Panc1 (cell line): ENCODE measurements at regions not wholly inside any gene's neighbourhood (a gene's known extent, or its start where the extent isn't known, plus 50 kb on each side); places are given as distances from the start of the nearest gene placed in this dataset.

Experiments used
- ATAC-seq: fragments of 200-7000 bp; cut with Tn5 transposase; 2 replicates; pipeline ENCODE4 v1.9.1; 2020; ENCODE audit warnings: mild to moderate bottlenecking, moderate library complexity
- BruUV-seq: library from RNA; stranded (reverse); fragments of 400-500 nt; replicated peaks from 2 replicates; lab custom pipeline; 2021; lab: Mats Ljungman, UMichigan
- CTCF ChIA-PET: fragments of 300-600 bp; sonication (Branson Sonifier 250); formaldehyde crosslinking; loops from one replicate; lab custom pipeline; 2022; ENCODE audit warnings: antibody characterized with exemption; lab: Charles Lee
- POLR2A ChIA-PET: fragments of 300-600 bp; sonication (Branson Sonifier 250); formaldehyde crosslinking; loops from one replicate; lab custom pipeline; 2022; ENCODE audit warnings: antibody characterized with exemption; lab: Charles Lee
- DNase-seq: peaks from one replicate; pipeline ENCODE4 v3.0.0-alpha.2; 2010; ENCODE audit warnings: low read depth, low spot score
- H3K27ac ChIP-seq: 2 replicates; pipeline ENCODE4 v1.5.1; 2011; ENCODE audit warnings: mild to moderate bottlenecking, low read length, inconsistent platforms
- H3K27me3 ChIP-seq: fragments of 200-500 bp; sonication (Bioruptor generic); 2 replicates; pipeline ENCODE4 v1.6.0; 2014; ENCODE audit warnings: low read length, inconsistent platforms; ENCODE audit not compliant: control insufficient read depth, insufficient read depth
- H3K36me3 ChIP-seq: fragments of 200-500 bp; sonication (Bioruptor generic); 2 replicates; pipeline ENCODE4 v1.5.1; 2014; ENCODE audit warnings: inconsistent platforms, mild to moderate bottlenecking, low read length, moderate library complexity; ENCODE audit not compliant: control insufficient read depth, insufficient read depth
- H3K4me1 ChIP-seq: 2 replicates; pipeline ENCODE4 v1.5.1; 2011; ENCODE audit warnings: inconsistent platforms, mild to moderate bottlenecking, low read length, moderate library complexity; ENCODE audit not compliant: control insufficient read depth, insufficient read depth
- H3K4me3 ChIP-seq, 2 experiments: 2 replicates each; pipeline ENCODE4 v1.5.1; 2011 to 2012; ENCODE audit warnings: low read depth in 2 of 2, low read length in 2 of 2, mild to moderate bottlenecking in 2 of 2, inconsistent platforms in 1 of 2, moderate library complexity in 1 of 2
- H3K9me3 ChIP-seq: fragments of 200-500 bp; sonication (Bioruptor generic); 2 replicates; pipeline ENCODE4 v1.5.1; 2014; ENCODE audit warnings: low read depth, mild to moderate bottlenecking, inconsistent platforms, low read length, moderate library complexity; ENCODE audit not compliant: control insufficient read depth, insufficient read depth
- CTCF ChIP-seq: fragments of 450-650 bp; IDR thresholded peaks from 2 replicates; pipeline ENCODE4 v1.5.1; 2017; ENCODE audit warnings: mild to moderate bottlenecking
- POLR2AphosphoS5 ChIP-seq: IDR thresholded peaks from 2 replicates; pipeline ENCODE4 v1.6.1; 2012; ENCODE audit warnings: mild to moderate bottlenecking, low read depth, low read length, moderate library complexity
- REST ChIP-seq, 2 experiments: IDR thresholded peaks; 2 replicates each; pipeline ENCODE4 v1.6.1; 2011 to 2012; ENCODE audit warnings: low read depth in 2 of 2, control low read depth in 1 of 2, low read length in 1 of 2, mild to moderate bottlenecking in 1 of 2, moderate library complexity in 1 of 2; ENCODE audit not compliant: insufficient read depth in 1 of 2
- SIN3A ChIP-seq: IDR thresholded peaks from 2 replicates; pipeline ENCODE4 v1.6.1; 2012; ENCODE audit warnings: low read depth, mild to moderate bottlenecking, low read length, moderate library complexity, borderline replicate concordance; ENCODE audit not compliant: insufficient read depth
- TCF7L2 ChIP-seq: IDR thresholded peaks from 2 replicates; pipeline ENCODE4 v1.6.1; 2011; ENCODE audit warnings: mild to moderate bottlenecking, low read depth, low read length, inconsistent platforms
- in situ Hi-C: cut with HindIII; loops from 2 replicates; pipeline ENCODE4 v1.10.0; 2016; ENCODE audit warnings: low sequenced_read_pairs, low pct_unique_long_range_greater_than_20kb
- intact Hi-C: fragments of 100-400 bp; cut with micrococcal nuclease; formaldehyde crosslinking; loops from one replicate; pipeline ENCODE4 v1.10.0; 2022; ENCODE audit not compliant: unreplicated experiment

DNA sequence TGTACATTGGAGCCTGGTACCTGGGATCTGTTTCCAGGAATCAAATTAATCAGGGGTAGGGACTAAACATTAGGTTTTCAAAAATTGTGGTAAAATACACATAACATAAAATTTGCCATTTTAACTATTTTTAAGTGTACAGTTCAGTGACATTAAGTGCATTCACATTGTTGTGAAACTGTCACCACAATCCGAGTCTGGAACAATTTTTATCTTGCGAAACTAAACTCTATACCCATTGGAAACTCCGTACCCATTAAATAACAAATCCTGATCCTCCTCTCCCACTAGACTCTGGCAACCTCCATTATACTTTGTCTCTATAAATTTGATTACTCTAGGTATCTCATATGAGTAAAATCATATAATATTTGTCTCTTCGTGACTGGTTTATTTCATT lies 486.2 kb downstream of the GADD45G start:
- no peak overlapping the region for H3K27ac ChIP-seq
- in situ Hi-C loops (no loop called here), intact Hi-C loops (no loop called here)
- no peak for TF ChIP-seq CTCF
- no peak for TF ChIP-seq REST (IDR thresholded peaks at IDR 0.05; ENCODE audit: insufficient read depth in 1 of 2, low read depth in 2 of 2, low read length in 1 of 2)
- no peak for TF ChIP-seq TCF7L2
- no peak for TF ChIP-seq SIN3A
- TF ChIP-seq POLR2AphosphoS5 = no peak
- ATAC-seq = no peak
- no TSS peak for BruUV-seq
- no peak overlapping the region for H3K4me3 ChIP-seq
- no peak for DNase-seq
- no peaks in the 10 kb centered on the region for H3K36me3 ChIP-seq
- ChIA-PET POLR2A (no interaction called here), CTCF (no interaction called here)
- H3K9me3 ChIP-seq = no peaks in the 10 kb centered on the region
- no peaks in the 10 kb centered on the region for H3K4me1 ChIP-seq
- no peaks in the 10 kb centered on the region for H3K27me3 ChIP-seq

GRCh38 chr9:90092508-90092907 lies 487.7 kb downstream of the GADD45G start:
- Histone ChIP-seq H3K36me3 (no peaks in the 10 kb centered on the region), H3K27ac (no peak overlapping the region), H3K4me3 (no peak overlapping the region), H3K4me1 (no peaks in the 10 kb centered on the region), H3K9me3 (no peaks in the 10 kb centered on the region), H3K27me3 (no peaks in the 10 kb centered on the region)
- ChIA-PET POLR2A (no interaction called here), CTCF (no interaction called here)
- in situ Hi-C loops = no loop called here
- ATAC-seq (no peak), DNase-seq (no peak)
- intact Hi-C loops = no loop called here
- TF ChIP-seq POLR2AphosphoS5 = no peak
- no peak for TF ChIP-seq TCF7L2
- no peak for TF ChIP-seq SIN3A
- BruUV-seq = no TSS peak

- in situ Hi-C loops (no loop called here), intact Hi-C loops (loop anchor here (5.0 kb wide), 1 partner anchor 98 kb away; no protein-coding TSS in a partner anchor)
- DNase-seq (no peak), ATAC-seq (no peak)
- no peak for TF ChIP-seq SIN3A
- no peak for TF ChIP-seq CTCF
- no peak for TF ChIP-seq TCF7L2
- no peak for TF ChIP-seq REST (IDR thresholded peaks at IDR 0.05; ENCODE audit: insufficient read depth in 1 of 2, low read depth in 2 of 2, low read length in 1 of 2)
- no peak for TF ChIP-seq POLR2AphosphoS5
- no TSS peak for BruUV-seq
- Histone ChIP-seq H3K4me1 (no peaks in the 10 kb centered on the region), H3K9me3 (no peaks in the 10 kb centered on the region), H3K4me3 (no peak overlapping the region), H3K27ac (no peak overlapping the region), H3K27me3 (no peaks in the 10 kb centered on the region), H3K36me3 (no peaks in the 10 kb centered on the region)
- POLR2A ChIA-PET = no interaction called here
- CTCF ChIA-PET = interaction anchor here (2.2 kb wide), 1 partner anchor 498 kb away, joined by 6 read pairs; no protein-coding TSS in a partner anchor
These were observed 490.9 kb downstream of the GADD45G start for GRCh38 chr9:90095682-90096081.
